ENCODE measurements at regions not wholly inside any gene's neighbourhood (a gene's known extent, or its start where the extent isn't known, plus 50 kb on each side); places are given as distances from the start of the nearest gene placed in this dataset.

DNA sequence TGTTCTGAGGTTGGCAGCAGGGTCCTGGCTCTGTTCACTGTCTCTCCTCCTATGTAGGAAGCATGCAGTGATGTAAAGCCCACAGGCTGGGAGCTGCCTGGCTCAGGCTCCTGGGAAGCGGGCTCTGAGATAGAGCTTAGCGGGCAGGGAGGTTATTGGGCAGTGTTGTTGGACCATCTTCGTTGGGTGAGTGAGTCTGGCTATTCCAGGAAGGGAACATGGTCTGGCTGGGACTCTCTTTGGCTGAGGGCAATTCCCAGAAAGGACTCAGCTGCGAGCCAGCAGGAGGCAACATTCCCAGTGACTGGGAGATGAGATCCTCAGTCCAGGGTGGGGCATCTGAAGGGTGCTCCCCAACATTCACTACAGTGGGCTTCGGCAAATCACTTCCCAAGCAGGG lies 96.2 kb downstream of the CCDC185 start (continued):
- TF ChIP-seq, protein P1, sequence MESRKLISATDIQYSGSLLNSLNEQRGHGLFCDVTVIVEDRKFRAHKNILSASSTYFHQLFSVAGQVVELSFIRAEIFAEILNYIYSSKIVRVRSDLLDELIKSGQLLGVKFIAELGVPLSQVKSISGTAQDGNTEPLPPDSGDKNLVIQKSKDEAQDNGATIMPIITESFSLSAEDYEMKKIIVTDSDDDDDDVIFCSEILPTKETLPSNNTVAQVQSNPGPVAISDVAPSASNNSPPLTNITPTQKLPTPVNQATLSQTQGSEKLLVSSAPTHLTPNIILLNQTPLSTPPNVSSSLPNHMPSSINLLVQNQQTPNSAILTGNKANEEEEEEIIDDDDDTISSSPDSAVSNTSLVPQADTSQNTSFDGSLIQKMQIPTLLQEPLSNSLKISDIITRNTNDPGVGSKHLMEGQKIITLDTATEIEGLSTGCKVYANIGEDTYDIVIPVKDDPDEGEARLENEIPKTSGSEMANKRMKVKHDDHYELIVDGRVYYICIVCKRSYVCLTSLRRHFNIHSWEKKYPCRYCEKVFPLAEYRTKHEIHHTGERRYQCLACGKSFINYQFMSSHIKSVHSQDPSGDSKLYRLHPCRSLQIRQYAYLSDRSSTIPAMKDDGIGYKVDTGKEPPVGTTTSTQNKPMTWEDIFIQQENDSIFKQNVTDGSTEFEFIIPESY (IDR thresholded peaks at IDR 0.05; ENCODE audit: extremely low read depth, insufficient replicate concordance, low read length), result no peak
- TF ChIP-seq SRF (IDR thresholded peaks at IDR 0.05; ENCODE audit: low read depth), result no peak

DNA sequence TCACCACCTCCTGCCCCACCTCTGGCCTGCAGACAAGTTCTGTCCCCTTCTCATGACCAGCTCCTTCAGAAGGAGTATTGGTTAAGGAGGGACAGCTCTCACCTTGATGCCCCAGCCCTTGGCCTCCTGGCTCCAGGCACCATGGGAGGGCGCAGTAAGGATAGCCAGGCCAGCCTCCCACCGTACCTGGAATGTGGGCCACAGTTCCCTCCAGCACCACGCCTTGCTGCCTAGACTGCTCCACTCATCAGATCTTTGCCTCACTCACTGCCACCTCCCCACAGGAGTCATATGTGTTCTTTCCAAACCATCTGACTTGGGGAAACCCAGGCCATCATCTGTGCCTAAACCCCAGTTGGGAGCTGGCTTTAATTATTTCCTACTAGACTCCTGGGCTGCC lies 97.0 kb downstream of the CCDC185 start:
- Histone ChIP-seq H3K79me2 (ENCODE audit: insufficient read depth, low read length) (no peaks in the 10 kb centered on the region), H3K9ac (ENCODE audit: low read length) (no peak overlapping the region), H3K27ac (ENCODE audit: low read depth, low read length) (no peak overlapping the region), H3K36me3 (ENCODE audit: control insufficient read depth in 1 of 2, insufficient read depth in 2 of 2, low read length in 2 of 2) (no peaks in the 10 kb centered on the region), H3K9me2 (ENCODE audit: insufficient read depth) (no peaks in the 10 kb centered on the region), H3K4me3 (replicated peaks in 1 of 2; ENCODE audit: low read depth in 1 of 2, low read length in 2 of 2) (no peak overlapping the region), H3K9me3 (ENCODE audit: control insufficient read depth in 1 of 2, insufficient read depth in 1 of 2, low read depth in 1 of 2, low read length in 2 of 2) (no peaks in the 10 kb centered on the region), H2AFZ (ENCODE audit: low read depth, low read length, poor library complexity, severe bottlenecking) (no peak overlapping the region), H4K20me1 (ENCODE audit: insufficient read depth) (no peaks in the 10 kb centered on the region), H3K4me1 (ENCODE audit: control insufficient read depth in 1 of 2, insufficient read depth in 2 of 2, low read length in 2 of 2) (no peaks in the 10 kb centered on the region), H3K4me2 (ENCODE audit: low read length) (no peak overlapping the region), H3K27me3 (ENCODE audit: insufficient read depth, low read length) (peaks cover 25% of the 10 kb centered on the region; the same call in 1 of the 2 replicates)
- RAD21 ChIA-PET (ENCODE audit: low non-redundant PET in 1 of 2, low total read pairs in 2 of 2, uncharacterized antibody in 2 of 2, unreplicated experiment in 2 of 2), result no interaction called here
- ATAC-seq (no peak), DNase-seq (ENCODE audit: low read depth, low spot score) (no peak)
- TF ChIP-seq, protein P2, sequence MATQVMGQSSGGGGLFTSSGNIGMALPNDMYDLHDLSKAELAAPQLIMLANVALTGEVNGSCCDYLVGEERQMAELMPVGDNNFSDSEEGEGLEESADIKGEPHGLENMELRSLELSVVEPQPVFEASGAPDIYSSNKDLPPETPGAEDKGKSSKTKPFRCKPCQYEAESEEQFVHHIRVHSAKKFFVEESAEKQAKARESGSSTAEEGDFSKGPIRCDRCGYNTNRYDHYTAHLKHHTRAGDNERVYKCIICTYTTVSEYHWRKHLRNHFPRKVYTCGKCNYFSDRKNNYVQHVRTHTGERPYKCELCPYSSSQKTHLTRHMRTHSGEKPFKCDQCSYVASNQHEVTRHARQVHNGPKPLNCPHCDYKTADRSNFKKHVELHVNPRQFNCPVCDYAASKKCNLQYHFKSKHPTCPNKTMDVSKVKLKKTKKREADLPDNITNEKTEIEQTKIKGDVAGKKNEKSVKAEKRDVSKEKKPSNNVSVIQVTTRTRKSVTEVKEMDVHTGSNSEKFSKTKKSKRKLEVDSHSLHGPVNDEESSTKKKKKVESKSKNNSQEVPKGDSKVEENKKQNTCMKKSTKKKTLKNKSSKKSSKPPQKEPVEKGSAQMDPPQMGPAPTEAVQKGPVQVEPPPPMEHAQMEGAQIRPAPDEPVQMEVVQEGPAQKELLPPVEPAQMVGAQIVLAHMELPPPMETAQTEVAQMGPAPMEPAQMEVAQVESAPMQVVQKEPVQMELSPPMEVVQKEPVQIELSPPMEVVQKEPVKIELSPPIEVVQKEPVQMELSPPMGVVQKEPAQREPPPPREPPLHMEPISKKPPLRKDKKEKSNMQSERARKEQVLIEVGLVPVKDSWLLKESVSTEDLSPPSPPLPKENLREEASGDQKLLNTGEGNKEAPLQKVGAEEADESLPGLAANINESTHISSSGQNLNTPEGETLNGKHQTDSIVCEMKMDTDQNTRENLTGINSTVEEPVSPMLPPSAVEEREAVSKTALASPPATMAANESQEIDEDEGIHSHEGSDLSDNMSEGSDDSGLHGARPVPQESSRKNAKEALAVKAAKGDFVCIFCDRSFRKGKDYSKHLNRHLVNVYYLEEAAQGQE (IDR thresholded peaks at IDR 0.05; ENCODE audit: low read depth), result no peak
- TF ChIP-seq, protein P3, sequence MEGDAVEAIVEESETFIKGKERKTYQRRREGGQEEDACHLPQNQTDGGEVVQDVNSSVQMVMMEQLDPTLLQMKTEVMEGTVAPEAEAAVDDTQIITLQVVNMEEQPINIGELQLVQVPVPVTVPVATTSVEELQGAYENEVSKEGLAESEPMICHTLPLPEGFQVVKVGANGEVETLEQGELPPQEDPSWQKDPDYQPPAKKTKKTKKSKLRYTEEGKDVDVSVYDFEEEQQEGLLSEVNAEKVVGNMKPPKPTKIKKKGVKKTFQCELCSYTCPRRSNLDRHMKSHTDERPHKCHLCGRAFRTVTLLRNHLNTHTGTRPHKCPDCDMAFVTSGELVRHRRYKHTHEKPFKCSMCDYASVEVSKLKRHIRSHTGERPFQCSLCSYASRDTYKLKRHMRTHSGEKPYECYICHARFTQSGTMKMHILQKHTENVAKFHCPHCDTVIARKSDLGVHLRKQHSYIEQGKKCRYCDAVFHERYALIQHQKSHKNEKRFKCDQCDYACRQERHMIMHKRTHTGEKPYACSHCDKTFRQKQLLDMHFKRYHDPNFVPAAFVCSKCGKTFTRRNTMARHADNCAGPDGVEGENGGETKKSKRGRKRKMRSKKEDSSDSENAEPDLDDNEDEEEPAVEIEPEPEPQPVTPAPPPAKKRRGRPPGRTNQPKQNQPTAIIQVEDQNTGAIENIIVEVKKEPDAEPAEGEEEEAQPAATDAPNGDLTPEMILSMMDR (IDR thresholded peaks at IDR 0.05 in 2 of 3, conservative IDR thresholded peaks at IDR 0.05 in 1 of 3; ENCODE audit: borderline replicate concordance in 1 of 3, insufficient read depth in 1 of 3, low read depth in 2 of 3, low read length in 2 of 3), result no peak
- TF ChIP-seq EZH2 (IDR thresholded peaks at IDR 0.05), result no peak
- TF ChIP-seq SRF (IDR thresholded peaks at IDR 0.05; ENCODE audit: low read depth), result no peak
- TF ChIP-seq ZNF274 (IDR thresholded peaks at IDR 0.05; ENCODE audit: low read depth, low read length), result no peak
- no peak for TF ChIP-seq TCF7L2 (IDR thresholded peaks at IDR 0.05; ENCODE audit: borderline replicate concordance, extremely low read depth, insufficient read depth, insufficient read length)
- TF ChIP-seq ZFX (IDR thresholded peaks at IDR 0.05), result no peak
- TF ChIP-seq EGR1 (IDR thresholded peaks at IDR 0.05; ENCODE audit: low read depth), result no peak
- TF ChIP-seq POLR2AphosphoS5 (IDR thresholded peaks at IDR 0.05; ENCODE audit: low read depth, low read length), result no peak
- TF ChIP-seq EZH2phosphoT487 (IDR thresholded peaks at IDR 0.05; ENCODE audit: borderline replicate concordance), result no peak
- no peak for TF ChIP-seq SIN3A (IDR thresholded peaks at IDR 0.05; ENCODE audit: low read depth)
- TF ChIP-seq POLR2A (IDR thresholded peaks at IDR 0.05; ENCODE audit: borderline replicate concordance, extremely low read depth, insufficient read depth, insufficient read length), result no peak
- TF ChIP-seq, protein P4, sequence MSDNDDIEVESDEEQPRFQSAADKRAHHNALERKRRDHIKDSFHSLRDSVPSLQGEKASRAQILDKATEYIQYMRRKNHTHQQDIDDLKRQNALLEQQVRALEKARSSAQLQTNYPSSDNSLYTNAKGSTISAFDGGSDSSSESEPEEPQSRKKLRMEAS (IDR thresholded peaks at IDR 0.05), result no peak
- no peak for TF ChIP-seq FOSL1 (IDR thresholded peaks at IDR 0.05; ENCODE audit: low read depth)
- TF ChIP-seq, protein P5, sequence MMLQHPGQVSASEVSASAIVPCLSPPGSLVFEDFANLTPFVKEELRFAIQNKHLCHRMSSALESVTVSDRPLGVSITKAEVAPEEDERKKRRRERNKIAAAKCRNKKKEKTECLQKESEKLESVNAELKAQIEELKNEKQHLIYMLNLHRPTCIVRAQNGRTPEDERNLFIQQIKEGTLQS (IDR thresholded peaks at IDR 0.05), result no peak
- no peak for TF ChIP-seq CEBPB (IDR thresholded peaks at IDR 0.05; ENCODE audit: low read depth)
- TF ChIP-seq ELF1 (IDR thresholded peaks at IDR 0.05; ENCODE audit: borderline replicate concordance, low read depth), result no peak
- CTCF ChIA-PET, result no interaction called here
- no TSS peak for BruUV-seq (replicated peaks)
- intact Hi-C loops (cut with micrococcal nuclease), result no loop called here
- POLR2A ChIA-PET, result no interaction called here
